Liver (tissue), 8 donors: ENCODE measurements at regions not wholly inside any gene's neighbourhood (a gene's known extent, or its start where the extent isn't known, plus 50 kb on each side); places are given as distances from the start of the nearest gene placed in this dataset.

Experiments used
- DNase-seq: peaks from one replicate; pipeline ENCODE4 v3.0.0-alpha.2; 2017; ENCODE audit warnings: low spot score
- H3K27ac ChIP-seq, 2 donors: one replicate each; pipeline ENCODE4 v1.7.0; 2013; ENCODE audit warnings: inconsistent platforms in 2 of 2, low read length in 2 of 2, control low read depth in 1 of 2, low read depth in 1 of 2, mild to moderate bottlenecking in 1 of 2
- H3K27me3 ChIP-seq, 4 donors: one replicate each; pipeline versions ENCODE4 v1.6.1 to v1.7.0; 2013; ENCODE audit warnings: low read length in 3 of 4, inconsistent platforms in 1 of 4, mild to moderate bottlenecking in 1 of 4, moderate library complexity in 1 of 4; ENCODE audit not compliant: control insufficient read depth in 4 of 4, insufficient read depth in 4 of 4
- H3K36me3 ChIP-seq, 4 donors: one replicate each; pipeline versions ENCODE4 v1.6.1 to v1.7.0; 2013; ENCODE audit warnings: low read length in 3 of 4, mild to moderate bottlenecking in 3 of 4, low read depth in 1 of 4, moderate library complexity in 1 of 4; ENCODE audit not compliant: control insufficient read depth in 4 of 4, insufficient read depth in 3 of 4
- H3K4me1 ChIP-seq, 4 donors: one replicate each; pipeline versions ENCODE4 v1.6.1 to v1.7.0; 2013; ENCODE audit warnings: low read length in 3 of 4, mild to moderate bottlenecking in 3 of 4, moderate library complexity in 1 of 4; ENCODE audit not compliant: control insufficient read depth in 4 of 4, insufficient read depth in 4 of 4
- H3K4me3 ChIP-seq, 3 donors: one replicate each; pipeline versions ENCODE4 v1.6.1 to v1.7.0; 2013; ENCODE audit warnings: low read length in 3 of 3, control low read depth in 1 of 3, low read depth in 1 of 3, mild to moderate bottlenecking in 1 of 3
- H3K9ac ChIP-seq, 2 donors: one replicate each; pipeline ENCODE4 v1.7.0; 2013; ENCODE audit warnings: low read length in 2 of 2, mild to moderate bottlenecking in 2 of 2, moderate library complexity in 2 of 2, control low read depth in 1 of 2, low read depth in 1 of 2
- H3K9me3 ChIP-seq, 4 donors: one replicate each; pipeline versions ENCODE4 v1.6.1 to v1.7.0; 2013; ENCODE audit warnings: low read length in 3 of 4; ENCODE audit not compliant: control insufficient read depth in 4 of 4
- CTCF ChIP-seq: fragments of 150-350 bp; IDR thresholded peaks from 2 replicates; pipeline ENCODE4 v1.5.1; 2017; ENCODE audit warnings: improper control_type of control experiment, low read depth, low read length; ENCODE audit not compliant: missing input control
- EGR1 ChIP-seq, 2 donors: IDR thresholded peaks; 2 replicates each; pipeline ENCODE4 v1.6.1; 2016 to 2018; ENCODE audit warnings: antibody characterized with exemption in 2 of 2, low read depth in 2 of 2
- FOXA1 ChIP-seq: IDR thresholded peaks from 2 replicates; pipeline ENCODE4 v1.6.1; 2016; ENCODE audit warnings: antibody characterized with exemption
- FOXA2 ChIP-seq: IDR thresholded peaks from 2 replicates; pipeline ENCODE4 v1.6.1; 2016; ENCODE audit warnings: antibody characterized with exemption
- GABPA ChIP-seq, 2 donors: IDR thresholded peaks in 1 of 2; conservative IDR thresholded peaks in 1 of 2; 2 replicates each; pipeline ENCODE4 v1.6.1; 2016; ENCODE audit warnings: antibody characterized with exemption in 2 of 2, mild to moderate bottlenecking in 1 of 2, moderate library complexity in 1 of 2
- HNF4A ChIP-seq, 2 donors: conservative IDR thresholded peaks; 2 replicates each; pipeline ENCODE4 v1.6.1; 2016; ENCODE audit warnings: antibody characterized with exemption in 2 of 2, mild to moderate bottlenecking in 2 of 2
- HNF4G ChIP-seq: IDR thresholded peaks from 2 replicates; pipeline ENCODE4 v1.6.1; 2016; ENCODE audit warnings: antibody characterized with exemption
- JUND ChIP-seq, 2 donors: IDR thresholded peaks; 2 replicates each; pipeline ENCODE4 v1.6.1; 2016; ENCODE audit warnings: antibody characterized with exemption in 2 of 2
- NR2F2 ChIP-seq: IDR thresholded peaks from 2 replicates; pipeline ENCODE4 v1.6.1; 2016; ENCODE audit warnings: antibody characterized with exemption
- RAD21 ChIP-seq, 2 donors: IDR thresholded peaks; 2 replicates each; pipeline ENCODE4 v1.6.1; 2016; ENCODE audit warnings: antibody characterized with exemption in 2 of 2, mild to moderate bottlenecking in 2 of 2
- REST ChIP-seq: IDR thresholded peaks from 2 replicates; pipeline ENCODE4 v1.6.1; 2016; ENCODE audit warnings: antibody characterized with exemption, mild to moderate bottlenecking
- RXRA ChIP-seq, 2 donors: IDR thresholded peaks; 2 replicates each; pipeline ENCODE4 v1.6.1; 2017 to 2018; ENCODE audit warnings: antibody characterized with exemption in 2 of 2, mild to moderate bottlenecking in 1 of 2
- SP1 ChIP-seq: IDR thresholded peaks from 2 replicates; pipeline ENCODE4 v1.6.1; 2018; ENCODE audit warnings: antibody characterized with exemption, mild to moderate bottlenecking
- TAF1 ChIP-seq: conservative IDR thresholded peaks from 2 replicates; pipeline ENCODE4 v1.6.1; 2016; ENCODE audit warnings: antibody characterized with exemption, mild to moderate bottlenecking
- YY1 ChIP-seq: IDR thresholded peaks from 2 replicates; pipeline ENCODE4 v1.6.1; 2016; ENCODE audit warnings: antibody characterized with exemption, mild to moderate bottlenecking
- ZBTB33 ChIP-seq: IDR thresholded peaks from 2 replicates; pipeline ENCODE4 v1.6.1; 2016; ENCODE audit warnings: antibody characterized with exemption
- WGBS: extraction: QIAGEN DNeasy Blood & Tissue Kit; methylation state at CpG from one replicate; pipeline ENCODE4 v1.1.7; 2013; 5-methylcytosine and 5-hydroxymethylcytosine counted together
- donor health status: healthy.
- donor health status: healthy.
- donor health status: healthy.
- donor health status: healthy.
- donor health status: healthy.

- H3K27me3 ChIP-seq = peaks cover 0 to 18% (median 4%) of the 10 kb centered on the region in 4 donors
- DNase-seq = no peak
- no peak overlapping the region for H3K27ac ChIP-seq
- no peaks in the 10 kb centered on the region for H3K36me3 ChIP-seq
- H3K4me1 ChIP-seq = no peaks in the 10 kb centered on the region
- TF ChIP-seq EGR1 (IDR thresholded peaks at IDR 0.05; ENCODE audit: low read depth in 2 of 2) (no peak), ZBTB33 (no peak), RAD21 (IDR thresholded peaks at IDR 0.05) (no peak), JUND (IDR thresholded peaks at IDR 0.05) (no peak), NR2F2 (no peak), CTCF (no peak), HNF4G (no peak), SP1 (no peak), REST (no peak)
- WGBS = 50% methylated on average over 2 of the region's 2 CpGs
- H3K9ac ChIP-seq = no peak overlapping the region
- peaks cover 3 to 12% (median 4%) of the 10 kb centered on the region in 4 donors for H3K9me3 ChIP-seq
- H3K4me3 ChIP-seq = no peak overlapping the region
Measured at GRCh38 chr20:57031867-57032355, 234.5 kb downstream of the BMP7 start.

DNA sequence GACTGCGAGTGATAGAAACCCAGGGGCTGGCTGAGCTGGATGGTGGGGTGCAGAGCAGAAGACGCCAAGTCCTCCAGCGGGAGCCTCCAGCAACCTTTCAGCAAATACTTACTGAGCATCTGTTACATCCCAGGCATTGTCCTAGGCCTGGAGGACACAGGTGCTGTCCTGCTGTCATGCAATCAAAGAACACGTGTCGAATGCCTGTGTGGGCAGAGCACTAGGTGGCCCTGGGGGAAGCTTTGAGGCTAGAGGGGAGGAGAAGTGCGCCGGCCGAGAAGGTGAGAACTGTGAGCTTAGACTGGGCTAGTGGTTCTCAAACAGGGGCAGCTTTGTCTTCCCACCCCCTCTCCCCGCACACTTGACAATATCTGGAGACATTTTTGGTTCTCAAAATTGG, 233.6 kb downstream of the BMP7 start:
- TF ChIP-seq RAD21 (IDR thresholded peaks at IDR 0.05) (no peak), FOXA1 (no peak), HNF4A (conservative IDR thresholded peaks at IDR 0.05) (no peak), YY1 (no peak), FOXA2 (no peak), TAF1 (no peak), GABPA (IDR thresholded peaks at IDR 0.05 in 1 of 2, conservative IDR thresholded peaks at IDR 0.05 in 1 of 2) (no peak), EGR1 (IDR thresholded peaks at IDR 0.05; ENCODE audit: low read depth in 2 of 2) (no peak), ZBTB33 (no peak), RXRA (IDR thresholded peaks at IDR 0.05) (no peak)
- H3K36me3 ChIP-seq = no peaks in the 10 kb centered on the region
- no peaks in the 10 kb centered on the region for H3K4me1 ChIP-seq
- no peak overlapping the region for H3K4me3 ChIP-seq
- peaks cover 3 to 12% (median 4%) of the 10 kb centered on the region in 4 donors for H3K9me3 ChIP-seq
- H3K27me3 ChIP-seq = peaks cover 0 to 18% (median 1%) of the 10 kb centered on the region in 4 donors
- no peak overlapping the region for H3K27ac ChIP-seq
- H3K9ac ChIP-seq = no peak overlapping the region
- no peak for DNase-seq
- 60% methylated on average over 9 of the region's 9 CpGs for WGBS
